Fibroblast of pulmonary artery (primary cell): ENCODE measurements at regions not wholly inside any gene's neighbourhood (a gene's known extent, or its start where the extent isn't known, plus 50 kb on each side); places are given as distances from the start of the nearest gene placed in this dataset.
"Not testable (repeated sequence)": the region's sequence is repeated elsewhere in the genome, so short reads cannot be mapped to it uniquely, and the experiment has no call there.

Source experiments
- DNase-seq: peaks from one replicate; pipeline ENCODE4 v3.0.0-alpha.2; 2010; ENCODE audit warnings: low read depth
- H3K4me3 ChIP-seq: replicated peaks from 2 replicates; pipeline ENCODE4 v1.5.1; 2011; ENCODE audit warnings: low read depth, mild to moderate bottlenecking, control low read depth, low read length, moderate library complexity
- CTCF ChIP-seq: IDR thresholded peaks from 2 replicates; pipeline ENCODE4 v1.5.1; 2011; ENCODE audit warnings: mild to moderate bottlenecking, control low read depth, low read length, inconsistent platforms; ENCODE audit errors: missing control alignments

- H3K4me3 ChIP-seq = no peak overlapping the region
- TF ChIP-seq CTCF = no peak
- no peak for DNase-seq
These were observed 735.6 kb downstream of the GALC start for GRCh38 chr14:87257421-87257820.

- no peak overlapping the region for H3K4me3 ChIP-seq
- no peak for TF ChIP-seq CTCF
- no peak for DNase-seq
These were observed 737.9 kb downstream of the GALC start for GRCh38 chr14:87255058-87255457.

- H3K4me3 ChIP-seq = no peak overlapping the region
- no peak for TF ChIP-seq CTCF
- no peak for DNase-seq
These were observed 738.6 kb downstream of the GALC start for GRCh38 chr14:87254331-87254874.

GRCh38 chr14:87253791-87254190 lies 739.2 kb downstream of the GALC start:
- H3K4me3 ChIP-seq, DNase-seq: not testable (repeated sequence)

- no peak for DNase-seq
- no peak overlapping the region for H3K4me3 ChIP-seq
- no peak for TF ChIP-seq CTCF
These were observed 740.9 kb downstream of the GALC start for GRCh38 chr14:87252103-87252502.

- H3K4me3 ChIP-seq = no peak overlapping the region
- no peak for DNase-seq
- TF ChIP-seq CTCF = no peak
These were observed 742.0 kb downstream of the GALC start for GRCh38 chr14:87251011-87251410.

GRCh38 chr14:87241018-87241768 lies 751.8 kb downstream of the GALC start:
- no peak for TF ChIP-seq CTCF
- no peak overlapping the region for H3K4me3 ChIP-seq

GRCh38 chr14:87240319-87240718 lies 752.7 kb downstream of the GALC start:
- H3K4me3 ChIP-seq, DNase-seq: not testable (repeated sequence)

More at GRCh38 chr14:87241018-87241768, 751.8 kb downstream of the GALC start:
- DNase-seq = no peak
